Gastroesophageal sphincter (tissue), 3 donors: ENCODE measurements at regions not wholly inside any gene's neighbourhood (a gene's known extent, or its start where the extent isn't known, plus 50 kb on each side); places are given as distances from the start of the nearest gene placed in this dataset.

Source experiments
- POLR2AphosphoS5 ChIP-seq: sonication (generic); formaldehyde crosslinking; IDR thresholded peaks from one replicate; pipeline ENCODE4 v1.6.1; 2017; ENCODE audit warnings: antibody characterized with exemption
- TF ChIP-seq, protein P1 (sequence below), 4 experiments: fragments of 200-600 bp in 2 of 4; fragments of 450-650 bp in 2 of 4; sonication (generic) in 1 of 4; IDR thresholded peaks; one replicate each; pipeline ENCODE4 v1.5.1; 2017 to 2019; ENCODE audit warnings: antibody characterized with exemption in 4 of 4, mild to moderate bottlenecking in 2 of 4, moderate library complexity in 2 of 4

DNA sequence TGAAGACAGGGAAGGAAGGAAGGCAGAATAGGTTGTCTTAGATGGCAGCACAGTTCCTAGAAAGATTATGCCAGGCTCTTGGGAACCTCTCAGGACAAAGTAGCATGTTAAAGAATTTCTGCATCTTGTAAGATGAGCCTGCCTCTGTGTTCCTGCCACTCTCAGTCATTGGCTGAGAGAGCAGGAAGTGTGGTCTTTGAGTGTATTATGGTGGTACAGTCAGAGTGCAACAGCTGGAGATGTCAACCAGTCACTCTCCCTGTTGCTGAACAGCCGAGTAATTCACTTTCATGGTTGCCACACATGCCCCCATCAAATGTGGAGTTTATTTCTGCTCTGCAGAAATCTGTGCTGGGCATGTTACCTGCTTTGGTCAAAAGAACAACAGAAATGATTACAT lies 659.6 kb upstream of the RIOK2 start:
- TF ChIP-seq, protein P1, sequence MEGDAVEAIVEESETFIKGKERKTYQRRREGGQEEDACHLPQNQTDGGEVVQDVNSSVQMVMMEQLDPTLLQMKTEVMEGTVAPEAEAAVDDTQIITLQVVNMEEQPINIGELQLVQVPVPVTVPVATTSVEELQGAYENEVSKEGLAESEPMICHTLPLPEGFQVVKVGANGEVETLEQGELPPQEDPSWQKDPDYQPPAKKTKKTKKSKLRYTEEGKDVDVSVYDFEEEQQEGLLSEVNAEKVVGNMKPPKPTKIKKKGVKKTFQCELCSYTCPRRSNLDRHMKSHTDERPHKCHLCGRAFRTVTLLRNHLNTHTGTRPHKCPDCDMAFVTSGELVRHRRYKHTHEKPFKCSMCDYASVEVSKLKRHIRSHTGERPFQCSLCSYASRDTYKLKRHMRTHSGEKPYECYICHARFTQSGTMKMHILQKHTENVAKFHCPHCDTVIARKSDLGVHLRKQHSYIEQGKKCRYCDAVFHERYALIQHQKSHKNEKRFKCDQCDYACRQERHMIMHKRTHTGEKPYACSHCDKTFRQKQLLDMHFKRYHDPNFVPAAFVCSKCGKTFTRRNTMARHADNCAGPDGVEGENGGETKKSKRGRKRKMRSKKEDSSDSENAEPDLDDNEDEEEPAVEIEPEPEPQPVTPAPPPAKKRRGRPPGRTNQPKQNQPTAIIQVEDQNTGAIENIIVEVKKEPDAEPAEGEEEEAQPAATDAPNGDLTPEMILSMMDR (IDR thresholded peaks at IDR 0.05), result no peak
- no peak for TF ChIP-seq POLR2AphosphoS5
